PFSK-1 (cell line): ENCODE measurements at regions not wholly inside any gene's neighbourhood (a gene's known extent, or its start where the extent isn't known, plus 50 kb on each side); places are given as distances from the start of the nearest gene placed in this dataset.

Experiments
- FOXP2 ChIP-seq: optimal IDR thresholded peaks from 2 replicates; pipeline ENCODE3; 2011; ENCODE audit warnings: borderline replicate concordance, control low read depth, inconsistent platforms; ENCODE audit not compliant: insufficient read depth; ENCODE audit errors: extremely low read length, extremely low read depth
- POLR2AphosphoS5 ChIP-seq: IDR thresholded peaks from 2 replicates; pipeline ENCODE4 v1.6.1; 2012; ENCODE audit warnings: low read depth, mild to moderate bottlenecking, control low read depth, low read length, moderate library complexity

DNA sequence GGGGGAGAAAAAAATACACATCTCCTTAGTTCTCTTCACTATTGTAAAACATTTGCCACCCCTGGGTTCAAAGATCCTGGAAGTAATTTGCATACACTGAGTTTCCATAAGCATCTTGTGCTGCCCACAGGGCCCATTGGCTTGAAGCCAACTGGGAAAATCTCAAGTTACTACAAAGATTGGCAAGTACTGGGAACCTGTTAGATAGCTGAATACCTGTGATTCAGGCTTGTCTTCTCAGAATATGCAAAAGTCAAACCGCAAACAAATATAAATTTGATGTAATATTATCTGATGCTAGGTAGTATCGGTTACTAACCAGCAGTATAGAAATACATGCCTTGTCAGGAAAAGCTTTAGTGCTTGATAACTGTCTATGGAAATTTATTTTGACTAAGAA is 156.9 kb upstream of the FST start:
- TF ChIP-seq POLR2AphosphoS5 (no peak), FOXP2 (no peak)
